ENCODE measurements at regions not wholly inside any gene's neighbourhood (a gene's known extent, or its start where the extent isn't known, plus 50 kb on each side); places are given as distances from the start of the nearest gene placed in this dataset.
"Not testable (repeated sequence)": the region's sequence is repeated elsewhere in the genome, so short reads cannot be mapped to it uniquely, and the experiment has no call there.

- H3K4me3 ChIP-seq; H3K4me1 ChIP-seq; H3K27ac ChIP-seq; H3K9me3 ChIP-seq; H3K36me3 ChIP-seq; H3K27me3 ChIP-seq; intact Hi-C loops (cut with DNase I); ATAC-seq: not testable (repeated sequence)
- DNase-seq = peak in 1 of 4 donors; percentile 38
Measured at GRCh38 chr2:89142959-89143358, 451.5 kb downstream of the RPIA start.

GRCh38 chr2:89145342-89145741 is 453.9 kb downstream of the RPIA start:
- H3K27ac ChIP-seq; H3K36me3 ChIP-seq; H3K9me3 ChIP-seq; H3K4me3 ChIP-seq; H3K27me3 ChIP-seq; ATAC-seq; intact Hi-C loops (cut with DNase I); DNase-seq; H3K4me1 ChIP-seq: not testable (repeated sequence)

- H3K27ac ChIP-seq; H3K9me3 ChIP-seq; H3K4me3 ChIP-seq; intact Hi-C loops (cut with DNase I); H3K27me3 ChIP-seq; H3K4me1 ChIP-seq; H3K36me3 ChIP-seq: not testable (repeated sequence)
- peak in 3 of 4 donors; percentile 34 to 90 (median 78) for DNase-seq
- peak; percentile 58 for ATAC-seq
Measured at GRCh38 chr2:89148256-89148655, 456.8 kb downstream of the RPIA start.

- H3K4me1 ChIP-seq; DNase-seq; H3K27ac ChIP-seq; H3K27me3 ChIP-seq; H3K9me3 ChIP-seq; intact Hi-C loops (cut with DNase I); H3K4me3 ChIP-seq; H3K36me3 ChIP-seq; ATAC-seq: not testable (repeated sequence)
Measured at GRCh38 chr2:89151699-89152098, 460.2 kb downstream of the RPIA start.

- H3K9me3 ChIP-seq; H3K36me3 ChIP-seq; intact Hi-C loops (cut with DNase I); ATAC-seq; DNase-seq; H3K27me3 ChIP-seq; H3K4me1 ChIP-seq; H3K27ac ChIP-seq; H3K4me3 ChIP-seq: not testable (repeated sequence)
Measured at GRCh38 chr2:89152501-89152900, 461.0 kb downstream of the RPIA start.

GRCh38 chr2:89153210-89153609 is 461.7 kb downstream of the RPIA start:
- H3K27ac ChIP-seq; H3K27me3 ChIP-seq; H3K4me3 ChIP-seq; H3K4me1 ChIP-seq; H3K9me3 ChIP-seq; intact Hi-C loops (cut with DNase I); H3K36me3 ChIP-seq: not testable (repeated sequence)
- ATAC-seq = peak; percentile 84
- peak in 2 of 4 donors; percentile 26 to 37 for DNase-seq

- H3K27ac ChIP-seq; H3K9me3 ChIP-seq; DNase-seq; H3K4me1 ChIP-seq; intact Hi-C loops (cut with DNase I); H3K4me3 ChIP-seq; H3K27me3 ChIP-seq; H3K36me3 ChIP-seq: not testable (repeated sequence)
- peak; percentile 88 for ATAC-seq
- peak in 1 of 2 donors; percentile 12 for TF ChIP-seq CTCF (IDR thresholded peaks at IDR 0.05)
Measured at GRCh38 chr2:89154247-89154682, 462.8 kb downstream of the RPIA start.

- H3K4me1 ChIP-seq; DNase-seq; intact Hi-C loops (cut with DNase I); H3K27me3 ChIP-seq; H3K36me3 ChIP-seq; H3K4me3 ChIP-seq; H3K9me3 ChIP-seq; H3K27ac ChIP-seq: not testable (repeated sequence)
- peak; percentile 73 for ATAC-seq
Measured at GRCh38 chr2:89160306-89160705, 468.8 kb downstream of the RPIA start.

- H3K27ac ChIP-seq; H3K9me3 ChIP-seq; ATAC-seq; DNase-seq; H3K36me3 ChIP-seq; intact Hi-C loops (cut with DNase I); H3K27me3 ChIP-seq; H3K4me1 ChIP-seq; H3K4me3 ChIP-seq: not testable (repeated sequence)
Measured at GRCh38 chr2:89161626-89162025, 470.2 kb downstream of the RPIA start.

GRCh38 chr2:89170506-89171173 is 479.2 kb downstream of the RPIA start:
- DNase-seq; H3K36me3 ChIP-seq; H3K9me3 ChIP-seq; H3K4me3 ChIP-seq; ATAC-seq; H3K27me3 ChIP-seq; H3K4me1 ChIP-seq; intact Hi-C loops (cut with DNase I); H3K27ac ChIP-seq: not testable (repeated sequence)

- H3K27me3 ChIP-seq; H3K27ac ChIP-seq; intact Hi-C loops (cut with DNase I); H3K4me1 ChIP-seq; H3K9me3 ChIP-seq; H3K36me3 ChIP-seq; ATAC-seq; DNase-seq; H3K4me3 ChIP-seq: not testable (repeated sequence)
Measured at GRCh38 chr2:89171174-89171519, 479.7 kb downstream of the RPIA start.

- H3K36me3 ChIP-seq; H3K4me1 ChIP-seq; H3K4me3 ChIP-seq; intact Hi-C loops (cut with DNase I); H3K9me3 ChIP-seq; ATAC-seq; H3K27me3 ChIP-seq; H3K27ac ChIP-seq; DNase-seq: not testable (repeated sequence)
Measured at GRCh38 chr2:89177004-89177403, 485.5 kb downstream of the RPIA start.

- H3K27me3 ChIP-seq; H3K9me3 ChIP-seq; intact Hi-C loops (cut with DNase I); H3K4me1 ChIP-seq; H3K36me3 ChIP-seq; H3K27ac ChIP-seq; H3K4me3 ChIP-seq; ATAC-seq; DNase-seq: not testable (repeated sequence)
Measured at GRCh38 chr2:89182221-89182620, 490.7 kb downstream of the RPIA start.

All from left lung (tissue), 4 donors.